ENCODE measurements at regions not wholly inside any gene's neighbourhood (a gene's known extent, or its start where the extent isn't known, plus 50 kb on each side); places are given as distances from the start of the nearest gene placed in this dataset.

DNA sequence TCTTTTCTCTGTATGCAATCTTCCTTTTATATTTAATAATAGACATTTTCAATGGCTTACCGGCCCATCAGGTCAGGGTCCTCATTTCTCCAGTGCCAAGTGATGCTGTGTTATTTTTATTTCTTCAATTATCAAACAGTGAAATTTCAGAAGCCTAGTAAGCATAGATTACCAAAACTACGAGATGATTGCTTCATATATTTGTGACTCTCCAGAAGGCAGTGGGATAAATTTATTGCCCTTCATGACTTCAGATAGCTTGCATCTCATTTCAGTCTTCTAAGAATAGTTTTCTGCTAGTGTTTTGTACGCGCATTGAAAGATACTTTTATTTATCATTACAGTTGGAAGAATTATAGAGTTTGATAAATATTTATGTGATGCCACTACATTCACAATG lies 139.6 kb downstream of the FAT3 start:
- no peak for DNase-seq (ENCODE audit: low spot score)
- intact Hi-C loops (cut with DNase I), result no loop called here

DNA sequence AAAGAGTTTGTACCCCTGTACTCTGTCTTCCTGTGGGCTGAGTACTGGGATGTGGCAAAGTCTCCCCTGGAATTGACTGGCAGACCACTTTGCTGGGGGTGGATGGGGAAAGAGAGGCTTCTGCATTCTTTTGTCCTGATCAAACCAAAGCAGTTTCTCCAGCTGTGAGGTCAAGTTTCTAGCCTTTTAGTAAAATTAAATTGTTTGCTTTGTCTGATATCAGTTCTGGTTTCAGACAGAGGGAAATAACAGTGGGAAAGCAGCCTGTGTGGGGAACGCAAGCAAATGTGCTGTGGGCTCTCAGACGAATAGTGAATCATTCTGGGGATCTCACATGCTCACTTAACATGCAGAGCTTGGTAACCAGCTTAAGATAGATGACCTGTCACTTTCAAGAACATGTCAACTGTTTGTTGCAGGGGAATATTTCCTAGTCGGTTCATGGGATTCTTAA lies 151.6 kb downstream of the FAT3 start:
- intact Hi-C loops (cut with DNase I), result loop anchor here in 1 of 2 donors (10.0 kb wide), 1 partner anchor 81 kb away; no protein-coding TSS in a partner anchor
- no peak for DNase-seq (ENCODE audit: low spot score)

DNA sequence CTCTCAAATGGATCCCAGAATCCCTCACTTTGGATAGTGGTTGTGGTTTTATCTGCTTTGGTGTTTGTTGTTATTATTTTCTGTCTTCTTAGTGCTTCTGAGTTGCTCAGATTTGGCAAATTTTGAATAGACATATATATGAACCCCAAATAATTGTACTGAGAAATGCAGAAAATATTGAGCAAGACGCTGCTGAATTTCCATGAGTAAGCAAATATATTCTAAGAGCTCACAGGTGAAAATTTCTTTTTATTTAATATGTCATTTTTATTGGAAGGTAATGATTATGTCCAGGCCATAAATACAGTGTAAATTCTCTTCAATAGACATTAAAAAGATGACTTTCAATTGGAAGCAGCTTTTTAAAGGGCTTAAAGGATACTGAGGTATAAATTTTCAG lies 152.1 kb downstream of the FAT3 start:
- intact Hi-C loops (cut with DNase I), result loop anchor here in 1 of 2 donors (10.0 kb wide), 1 partner anchor 82 kb away; no protein-coding TSS in a partner anchor
- no peak for DNase-seq (ENCODE audit: low spot score)

DNA sequence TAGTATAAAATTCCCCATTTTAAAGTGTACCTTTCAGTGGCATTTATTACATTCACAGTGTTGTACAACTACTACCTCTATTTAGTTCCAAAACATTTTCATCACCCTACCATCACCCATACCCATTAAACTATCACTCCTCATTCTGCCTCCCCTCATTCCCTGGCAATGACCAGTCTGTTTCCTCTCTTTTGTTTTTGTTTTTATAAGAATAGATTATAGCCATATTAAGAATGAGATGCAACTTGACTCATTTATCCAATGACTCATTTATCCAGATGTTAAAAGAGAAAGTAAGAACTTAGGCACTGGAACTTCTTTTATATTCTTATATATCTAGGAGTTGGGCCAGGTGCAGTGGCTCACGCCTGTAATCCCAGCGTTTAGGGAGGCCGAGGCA lies 156.3 kb downstream of the FAT3 start:
- intact Hi-C loops (cut with DNase I), result no loop called here
- no peak for DNase-seq (ENCODE audit: low spot score)

DNA sequence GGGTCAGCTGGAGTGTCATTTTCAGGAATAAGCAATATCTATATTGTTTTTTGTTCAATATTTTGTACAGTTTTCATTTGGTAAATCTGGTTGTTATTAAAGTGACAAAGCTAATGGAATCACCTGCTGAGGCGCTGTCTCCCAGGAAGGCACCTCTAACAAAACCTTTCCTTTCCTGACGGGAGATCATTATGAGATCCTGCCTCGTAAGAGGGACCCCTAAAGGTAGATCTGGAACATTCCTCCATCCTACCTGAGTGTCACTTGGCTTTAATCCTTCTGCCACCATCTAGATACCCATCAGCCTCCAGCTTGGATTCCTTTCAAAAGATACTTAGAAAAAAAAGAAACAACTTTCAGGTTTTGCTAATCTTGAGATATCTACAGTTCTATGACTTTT lies 157.7 kb downstream of the FAT3 start:
- DNase-seq (ENCODE audit: low spot score), result no peak
- intact Hi-C loops (cut with DNase I), result no loop called here

DNA sequence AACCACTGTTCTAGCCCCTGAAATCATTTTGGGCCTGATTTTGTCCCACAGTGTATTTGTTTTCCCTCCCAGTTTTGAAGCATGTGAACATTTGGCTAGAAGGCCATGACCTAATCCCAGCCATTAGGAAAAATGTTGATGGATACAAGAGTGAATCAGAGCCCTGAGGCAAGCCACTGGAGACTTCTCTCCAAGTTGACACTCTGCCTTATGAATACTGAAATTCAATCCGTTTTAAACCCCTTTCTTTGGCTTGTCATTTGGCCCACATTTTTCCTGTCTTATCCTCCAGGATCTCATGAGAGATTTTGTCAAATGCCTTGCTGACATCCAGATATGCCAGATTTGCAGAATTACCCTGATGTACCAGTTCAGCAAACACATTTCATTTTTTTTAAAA lies 158.8 kb downstream of the FAT3 start:
- intact Hi-C loops (cut with DNase I), result no loop called here
- DNase-seq (ENCODE audit: low spot score), result no peak

DNA sequence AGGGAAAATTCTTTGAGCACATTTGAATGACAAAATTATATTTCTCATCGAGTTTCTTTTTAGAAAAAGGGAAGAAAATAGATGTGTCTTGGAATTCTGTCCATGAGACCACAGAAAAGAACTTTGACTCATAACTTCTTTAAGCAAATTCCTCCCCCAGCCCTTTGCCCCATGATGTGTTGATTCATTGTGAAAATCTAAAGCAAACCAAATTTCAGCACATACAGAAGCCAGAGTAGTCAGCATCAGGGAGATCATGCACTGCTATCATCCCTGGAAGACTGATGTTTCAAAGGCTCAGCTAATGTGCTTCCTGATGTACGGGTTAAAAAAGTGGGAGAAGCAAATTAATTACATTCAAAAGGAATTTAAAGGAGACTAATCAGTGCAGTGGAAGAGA lies 159.7 kb downstream of the FAT3 start:
- intact Hi-C loops (cut with DNase I), result no loop called here
- no peak for DNase-seq (ENCODE audit: low spot score)

DNA sequence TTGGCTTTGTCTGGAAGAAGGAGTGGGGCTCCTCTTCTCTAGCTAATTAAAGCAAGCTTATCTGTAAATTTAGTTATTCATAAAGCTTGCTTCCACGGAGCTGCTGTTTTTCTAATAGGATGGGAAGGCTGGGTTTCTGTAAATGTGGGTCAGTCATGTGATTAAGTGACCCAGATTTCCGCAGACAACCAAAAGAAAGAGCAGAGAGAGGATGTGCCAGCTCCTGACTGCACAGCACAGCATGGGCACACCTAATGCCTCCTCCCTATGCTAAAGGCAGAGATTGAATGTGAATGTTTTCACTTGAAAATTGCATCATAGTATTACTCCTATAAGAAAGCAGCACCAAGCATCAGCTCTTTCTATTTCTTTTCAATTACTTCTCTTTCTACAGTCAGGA lies 160.2 kb downstream of the FAT3 start:
- intact Hi-C loops (cut with DNase I), result no loop called here
- DNase-seq (ENCODE audit: low spot score), result no peak

DNA sequence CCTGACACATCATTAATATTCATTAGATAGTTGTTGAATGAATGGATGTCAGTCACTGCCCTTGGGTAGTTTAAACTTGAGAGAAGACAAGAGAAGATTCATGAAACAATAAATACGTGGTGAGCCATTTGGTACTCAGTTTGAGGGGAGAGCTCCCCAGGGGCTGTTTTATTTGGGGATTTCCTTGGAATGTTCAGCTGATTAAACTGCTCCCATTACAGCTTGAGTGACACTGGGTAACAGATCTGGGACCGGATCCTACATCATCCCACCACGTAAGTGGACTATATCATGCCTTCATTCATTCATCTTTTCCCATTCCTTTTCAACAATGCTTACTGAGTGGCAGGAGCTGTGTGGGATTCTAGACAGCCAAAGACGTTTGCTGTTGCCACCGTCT lies 162.0 kb downstream of the FAT3 start:
- intact Hi-C loops (cut with DNase I), result no loop called here
- no peak for DNase-seq (ENCODE audit: low spot score)

DNA sequence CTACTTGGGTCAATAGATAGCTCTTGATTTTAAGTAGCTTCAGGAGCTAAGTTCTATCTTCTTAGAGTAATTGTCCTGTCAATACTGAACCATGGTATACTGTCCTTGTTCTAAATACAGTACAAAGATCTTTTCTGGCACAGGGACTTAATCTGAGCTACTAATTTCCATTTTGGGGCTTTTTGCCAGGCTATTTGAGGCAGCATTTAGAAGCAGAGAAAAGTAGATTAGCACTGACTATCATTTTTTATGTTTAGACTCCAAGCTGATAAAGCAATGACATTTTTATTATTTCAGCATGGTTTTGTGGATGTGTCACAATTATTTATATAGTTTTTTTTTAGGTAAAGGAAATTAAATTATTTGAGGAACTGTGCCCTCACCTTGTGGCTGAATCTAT lies 163.2 kb downstream of the FAT3 start:
- intact Hi-C loops (cut with DNase I), result no loop called here
- no peak for DNase-seq (ENCODE audit: low spot score)

DNA sequence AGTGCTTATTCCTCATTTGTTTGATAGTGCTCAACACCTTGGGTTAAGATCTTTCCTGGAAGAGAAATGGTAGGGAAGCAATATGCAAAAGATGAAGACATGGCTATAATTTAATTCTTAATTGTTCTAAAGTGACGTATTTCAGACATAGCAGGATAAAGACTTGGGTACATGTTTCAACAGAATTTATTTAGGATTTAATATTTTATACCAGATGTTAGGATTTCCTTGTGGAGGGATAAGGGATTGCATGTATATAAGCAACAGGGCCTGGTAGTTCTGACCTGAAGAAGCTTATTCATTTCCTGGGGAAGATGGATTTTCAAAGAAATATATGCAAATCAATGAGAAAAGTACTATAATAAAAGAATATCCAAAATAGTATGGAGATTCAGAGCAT lies 163.8 kb downstream of the FAT3 start:
- intact Hi-C loops (cut with DNase I), result no loop called here
- no peak for DNase-seq (ENCODE audit: low spot score)

DNA sequence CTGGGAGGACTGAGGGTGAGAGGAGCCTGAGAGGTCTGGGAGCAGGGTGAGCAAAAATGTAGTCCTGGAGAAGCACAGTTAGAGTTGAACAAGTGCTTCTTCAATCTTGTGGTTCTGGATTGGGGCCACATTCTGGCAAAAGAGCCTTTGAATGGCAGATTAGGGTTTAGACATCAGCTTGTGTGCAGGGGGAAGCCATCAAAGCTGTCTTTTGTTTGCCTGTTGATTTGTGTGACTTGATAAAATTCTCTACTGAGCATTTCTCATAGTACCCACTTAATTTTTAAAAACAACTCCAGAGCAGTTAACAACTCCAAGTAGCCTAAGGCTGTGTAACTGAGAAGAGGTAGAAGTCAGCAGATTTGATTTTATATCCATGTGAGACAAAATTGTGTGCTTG lies 166.2 kb downstream of the FAT3 start:
- intact Hi-C loops (cut with DNase I), result no loop called here
- DNase-seq (ENCODE audit: low spot score), result no peak

DNA sequence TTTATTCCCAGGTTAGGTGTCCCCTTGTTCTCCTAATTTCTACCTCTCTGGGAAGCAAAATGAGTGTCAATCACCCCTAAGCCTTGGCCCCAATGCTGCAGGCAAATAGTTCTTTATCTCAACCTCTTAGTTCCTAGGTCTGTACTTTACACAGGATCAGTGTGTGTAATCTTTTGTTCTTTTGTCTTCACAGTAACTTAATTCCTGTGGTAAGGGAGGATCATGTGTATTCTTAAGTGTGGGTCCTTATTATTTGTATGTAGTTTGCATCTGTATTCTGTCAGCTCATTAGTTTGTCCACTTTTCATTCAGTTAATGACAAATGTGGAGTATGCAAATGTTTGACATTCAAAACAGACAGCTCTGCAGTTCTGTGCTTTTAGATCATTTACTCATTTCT lies 166.7 kb downstream of the FAT3 start:
- DNase-seq (ENCODE audit: low spot score), result no peak
- intact Hi-C loops (cut with DNase I), result no loop called here

DNA sequence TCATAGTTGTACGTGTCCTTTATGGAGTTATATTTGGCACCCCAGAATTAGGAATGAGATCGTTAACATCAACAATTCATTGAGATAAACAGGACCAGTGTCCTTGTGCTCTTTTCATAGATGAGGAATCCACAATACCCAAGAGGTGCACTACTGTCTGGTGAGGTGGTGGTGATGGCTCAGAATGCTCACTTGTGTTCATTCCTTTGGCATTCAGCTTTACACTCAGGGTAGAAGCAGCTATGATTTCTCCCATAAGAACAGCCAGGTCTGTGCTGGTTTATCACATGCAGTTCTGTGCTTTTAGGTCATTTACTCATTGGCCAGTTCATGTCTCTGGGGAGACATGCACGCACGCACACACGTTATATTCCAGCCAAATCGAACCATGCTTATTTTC lies 167.2 kb downstream of the FAT3 start:
- intact Hi-C loops (cut with DNase I), result no loop called here
- no peak for DNase-seq (ENCODE audit: low spot score)

DNA sequence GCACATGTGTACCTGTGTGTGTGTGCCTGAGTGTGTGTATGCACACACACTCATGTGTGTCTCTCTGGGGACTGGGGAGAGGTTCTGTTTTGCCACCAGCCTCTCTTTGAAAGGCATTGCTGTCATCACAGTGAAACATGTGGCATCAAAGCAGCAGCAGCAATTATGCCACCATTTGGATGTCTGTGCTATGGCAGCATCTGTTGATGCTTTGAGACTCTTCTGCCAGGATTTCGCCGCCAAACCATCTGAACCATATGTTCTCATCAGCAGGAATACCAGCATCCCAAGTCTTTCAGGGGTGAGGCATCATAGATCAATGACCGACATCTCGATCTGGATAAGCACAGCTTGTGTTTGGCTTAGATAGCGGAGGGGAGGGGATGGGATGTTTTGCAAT lies 168.6 kb downstream of the FAT3 start:
- intact Hi-C loops (cut with DNase I), result no loop called here
- no peak for DNase-seq (ENCODE audit: low spot score)

DNA sequence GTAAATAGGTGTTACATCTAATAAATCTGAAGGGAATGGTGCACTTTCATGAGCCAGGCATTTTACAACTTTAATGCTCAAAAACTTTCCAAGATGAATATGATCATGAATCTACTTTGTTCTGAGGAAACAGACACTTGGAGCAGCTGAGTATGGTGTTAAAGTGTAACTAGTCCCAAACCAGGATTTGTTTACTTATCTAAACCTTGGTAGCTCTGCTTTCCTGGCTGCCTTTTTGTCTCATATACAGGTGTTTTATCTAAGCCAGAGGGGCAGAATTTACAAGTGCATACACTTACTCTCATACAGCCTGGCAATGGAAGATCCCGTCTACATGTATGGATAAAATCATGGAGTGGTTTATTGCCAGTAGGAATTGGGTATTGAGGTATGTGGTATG lies 171.5 kb downstream of the FAT3 start:
- intact Hi-C loops (cut with DNase I), result no loop called here
- DNase-seq (ENCODE audit: low spot score), result no peak

DNA sequence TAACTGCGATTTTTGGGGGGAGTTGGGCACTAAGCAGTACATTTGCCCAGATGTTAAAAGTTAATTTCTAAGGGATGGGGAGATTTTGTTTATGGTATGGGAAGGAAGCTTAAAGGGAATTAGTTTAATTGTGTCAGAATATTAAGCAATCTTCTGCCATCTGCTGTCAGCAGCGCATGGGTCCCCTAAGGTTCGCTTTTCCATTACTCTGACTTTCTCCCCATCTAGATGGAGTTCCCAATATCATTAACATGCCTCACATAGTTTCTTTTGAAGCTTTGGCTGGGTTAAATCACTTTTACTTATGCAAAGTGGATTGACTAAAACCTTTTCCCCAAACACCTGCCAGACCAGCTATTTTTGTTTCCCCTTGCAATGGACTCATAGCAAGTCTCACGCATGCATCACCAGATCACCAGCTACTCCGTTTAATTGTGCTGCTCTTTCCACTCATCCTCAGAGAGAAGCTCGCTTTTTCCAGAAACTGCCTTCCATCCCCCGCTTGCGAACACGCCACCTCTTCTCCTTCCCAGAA lies 172.7 kb downstream of the FAT3 start:
- no peak for DNase-seq (ENCODE audit: low spot score)
- intact Hi-C loops (cut with DNase I), result no loop called here

DNA sequence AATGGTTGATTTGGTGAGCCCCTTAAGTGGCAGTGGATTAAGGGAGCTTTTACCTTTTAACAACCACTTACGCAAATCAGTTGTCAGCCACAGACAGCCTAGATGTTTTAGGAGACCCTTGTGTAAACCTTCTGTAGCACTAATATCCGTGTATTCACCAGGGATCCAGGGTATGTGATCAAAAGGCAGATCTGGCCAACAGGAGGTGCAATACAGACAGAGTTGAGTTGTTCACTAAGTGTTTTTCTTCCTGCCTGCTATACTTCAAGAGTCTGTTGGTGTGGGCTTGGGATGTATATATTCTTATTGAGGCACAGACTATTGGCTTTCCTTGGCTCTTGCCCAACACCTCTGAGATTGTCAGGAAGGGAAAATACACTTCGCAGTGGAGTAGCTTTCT lies 175.1 kb downstream of the FAT3 start:
- intact Hi-C loops (cut with DNase I), result no loop called here
- no peak for DNase-seq (ENCODE audit: low spot score)

DNA sequence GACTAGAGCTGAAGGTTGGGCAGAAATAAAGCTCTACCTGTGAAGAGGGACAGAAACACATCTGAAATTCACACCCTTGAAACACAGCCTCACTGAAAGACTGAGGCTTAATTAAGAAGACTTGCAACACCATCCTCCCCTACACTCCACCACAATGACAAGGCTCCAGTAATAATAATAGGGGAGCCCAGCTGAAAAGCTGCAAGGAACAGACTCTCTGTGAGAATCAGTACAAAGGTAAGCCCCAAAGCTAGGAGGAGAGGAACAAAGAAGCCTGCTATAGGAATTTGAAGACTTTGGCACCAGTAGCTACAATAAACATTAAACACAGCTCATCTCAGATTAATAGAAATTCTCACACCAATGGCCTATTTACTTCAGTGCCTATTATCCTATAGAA lies 176.9 kb downstream of the FAT3 start:
- no peak for DNase-seq (ENCODE audit: low spot score)
- intact Hi-C loops (cut with DNase I), result no loop called here

DNA sequence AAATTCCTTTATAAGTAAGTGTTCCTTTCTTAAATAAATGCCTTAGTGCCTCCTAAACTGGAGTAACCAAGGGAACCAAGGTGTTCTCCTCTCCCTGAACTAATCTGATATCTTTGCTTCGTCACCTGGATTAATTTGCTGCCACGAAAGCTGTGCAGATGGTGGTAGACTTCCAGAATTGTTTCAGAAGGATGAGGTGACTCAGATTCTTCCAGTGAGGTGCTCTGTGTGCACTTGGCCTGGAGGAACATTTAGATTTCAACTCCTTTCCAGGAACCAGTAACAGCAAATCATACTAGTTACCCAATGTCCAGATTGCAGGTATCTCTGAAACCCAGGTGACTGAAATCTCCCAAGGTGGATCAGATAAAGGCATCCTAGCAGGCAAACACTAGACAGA lies 181.9 kb downstream of the FAT3 start:
- intact Hi-C loops (cut with DNase I), result no loop called here

DNA sequence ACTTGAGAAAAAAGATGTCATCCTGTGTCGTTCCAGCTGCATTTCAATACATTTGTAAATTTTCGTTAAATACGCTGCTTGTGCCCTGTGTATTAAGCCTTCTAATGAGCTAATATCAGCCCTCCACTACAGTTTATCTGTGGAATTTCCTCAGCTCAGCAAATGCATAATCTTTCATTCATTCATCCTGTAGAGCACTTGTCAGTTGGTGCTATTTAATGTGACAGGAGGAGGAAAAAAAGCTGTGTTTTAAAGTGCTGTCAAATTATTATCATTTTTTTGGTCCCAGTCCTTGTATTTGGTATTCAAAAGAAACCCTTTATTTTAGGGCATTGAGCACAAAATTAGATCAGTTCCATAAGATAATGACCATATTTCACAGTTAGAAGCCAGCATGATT lies 184.7 kb downstream of the FAT3 start:
- no peak for DNase-seq (ENCODE audit: low spot score)
- intact Hi-C loops (cut with DNase I), result no loop called here

More for the DNA sequence above, 181.9 kb downstream of the FAT3 start:
- DNase-seq (ENCODE audit: low spot score), result no peak

DNA sequence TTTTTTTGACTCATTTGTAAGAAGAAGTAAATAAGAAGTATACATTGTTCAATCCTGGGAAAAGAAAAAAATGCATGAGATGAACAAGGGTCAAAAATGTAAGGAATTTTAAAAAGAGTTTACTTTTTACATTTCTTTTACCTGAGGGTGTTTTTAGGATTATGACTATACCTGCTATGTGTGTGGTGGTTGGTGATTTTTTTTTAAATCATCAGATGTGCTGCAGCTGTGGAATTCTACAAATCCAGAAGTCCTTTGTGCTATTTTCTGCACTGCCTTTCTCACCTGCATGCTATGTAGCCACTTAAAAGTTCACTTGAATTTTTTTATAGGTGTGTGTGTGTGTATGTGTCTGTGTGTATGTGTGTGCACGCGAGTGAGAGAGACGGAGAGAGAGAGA lies 185.3 kb downstream of the FAT3 start:
- intact Hi-C loops (cut with DNase I), result no loop called here
- no peak for DNase-seq (ENCODE audit: low spot score)
